Activated CD4-positive, alpha-beta memory T cell treated with anti-CD3 and anti-CD28 coated beads for 36 hours (primary cell): ENCODE measurements at regions not wholly inside any gene's neighbourhood (a gene's known extent, or its start where the extent isn't known, plus 50 kb on each side); places are given as distances from the start of the nearest gene placed in this dataset.
"Not testable (repeated sequence)": the region's sequence is repeated elsewhere in the genome, so short reads cannot be mapped to it uniquely, and the experiment has no call there.

Experiments
- CTCF ChIA-PET: fragments of 350-600 bp; sonication (Branson Sonifier 250); formaldehyde crosslinking; loops from one replicate; lab custom pipeline; 2021; ENCODE audit warnings: antibody characterized with exemption, inconsistent platforms; lab: Charles Lee
- POLR2A ChIA-PET: fragments of 350-600 bp; sonication (Branson Sonifier 250); formaldehyde crosslinking; loops from one replicate; lab custom pipeline; 2021; ENCODE audit warnings: antibody characterized with exemption; lab: Charles Lee
- DNase-seq: peaks from one replicate; pipeline ENCODE4 v3.0.0-alpha.2; 2020
- H3K27ac Mint-ChIP-seq: one replicate; pipeline ENCODE4 v1.8.0; 2021; ENCODE audit warnings: mixed read lengths
- H3K27me3 Mint-ChIP-seq: one replicate; pipeline ENCODE4 v1.8.0; 2021; ENCODE audit warnings: mixed read lengths
- H3K36me3 Mint-ChIP-seq: one replicate; pipeline ENCODE4 v1.8.0; 2021; ENCODE audit warnings: mixed read lengths
- H3K4me1 Mint-ChIP-seq: one replicate; pipeline ENCODE4 v1.8.0; 2021; ENCODE audit warnings: low read depth, mixed read lengths
- H3K4me3 Mint-ChIP-seq: one replicate; pipeline ENCODE4 v1.8.0; 2021; ENCODE audit warnings: mild to moderate bottlenecking, mixed read lengths
- H3K9me3 Mint-ChIP-seq: one replicate; pipeline ENCODE4 v1.8.0; 2021; ENCODE audit warnings: mixed read lengths
- intact Hi-C: fragments of 100-400 bp; cut with micrococcal nuclease; formaldehyde crosslinking; loops from one replicate; pipeline ENCODE4 v1.15.1; 2023

GRCh38 chr17:20727201-20727600 lies 147.7 kb downstream of the CDRT15L2 start:
- H3K4me3 Mint-ChIP-seq, H3K27ac Mint-ChIP-seq, POLR2A ChIA-PET, intact Hi-C loops, H3K9me3 Mint-ChIP-seq, H3K36me3 Mint-ChIP-seq, CTCF ChIA-PET, DNase-seq, H3K4me1 Mint-ChIP-seq: not testable (repeated sequence)
- H3K27me3 Mint-ChIP-seq: peaks cover 11% of the 10 kb centered on the region

- intact Hi-C loops: no loop called here
- Mint-ChIP-seq H3K27ac (no peak overlapping the region), H3K4me1 (no peaks in the 10 kb centered on the region), H3K27me3 (peaks cover 11% of the 10 kb centered on the region), H3K9me3 (no peaks in the 10 kb centered on the region), H3K4me3 (no peak overlapping the region), H3K36me3 (no peaks in the 10 kb centered on the region)
- POLR2A ChIA-PET: no interaction called here
- no peak for DNase-seq
- CTCF ChIA-PET: no interaction called here
Observed at GRCh38 chr17:20728181-20728580, 148.7 kb downstream of the CDRT15L2 start.

- H3K9me3 Mint-ChIP-seq, intact Hi-C loops, H3K36me3 Mint-ChIP-seq, DNase-seq, H3K4me3 Mint-ChIP-seq, CTCF ChIA-PET, H3K4me1 Mint-ChIP-seq, H3K27ac Mint-ChIP-seq, POLR2A ChIA-PET: not testable (repeated sequence)
- peaks cover 16% of the 10 kb centered on the region for H3K27me3 Mint-ChIP-seq
Observed at GRCh38 chr17:20731131-20731530, 151.6 kb downstream of the CDRT15L2 start.

GRCh38 chr17:20733923-20734322 lies 154.4 kb downstream of the CDRT15L2 start:
- intact Hi-C loops: no loop called here
- ChIA-PET CTCF (no interaction called here), POLR2A (no interaction called here)
- Mint-ChIP-seq H3K4me3 (no peak overlapping the region), H3K27ac (no peak overlapping the region), H3K9me3 (no peaks in the 10 kb centered on the region), H3K27me3 (peaks cover 13% of the 10 kb centered on the region), H3K36me3 (no peaks in the 10 kb centered on the region), H3K4me1 (no peaks in the 10 kb centered on the region)
- DNase-seq: no peak

GRCh38 chr17:20735796-20736195 lies 156.3 kb downstream of the CDRT15L2 start:
- intact Hi-C loops: no loop called here

GRCh38 chr17:20737636-20738035 lies 158.1 kb downstream of the CDRT15L2 start:
- POLR2A ChIA-PET, H3K9me3 Mint-ChIP-seq, intact Hi-C loops: not testable (repeated sequence)

More at GRCh38 chr17:20735796-20736195, 156.3 kb downstream of the CDRT15L2 start:
- ChIA-PET CTCF (no interaction called here), POLR2A (no interaction called here)
- Mint-ChIP-seq H3K4me3 (no peak overlapping the region), H3K9me3 (no peaks in the 10 kb centered on the region), H3K27me3 (peaks cover 13% of the 10 kb centered on the region), H3K36me3 (no peaks in the 10 kb centered on the region), H3K4me1 (no peaks in the 10 kb centered on the region), H3K27ac (no peak overlapping the region)
- DNase-seq: no peak

DNA sequence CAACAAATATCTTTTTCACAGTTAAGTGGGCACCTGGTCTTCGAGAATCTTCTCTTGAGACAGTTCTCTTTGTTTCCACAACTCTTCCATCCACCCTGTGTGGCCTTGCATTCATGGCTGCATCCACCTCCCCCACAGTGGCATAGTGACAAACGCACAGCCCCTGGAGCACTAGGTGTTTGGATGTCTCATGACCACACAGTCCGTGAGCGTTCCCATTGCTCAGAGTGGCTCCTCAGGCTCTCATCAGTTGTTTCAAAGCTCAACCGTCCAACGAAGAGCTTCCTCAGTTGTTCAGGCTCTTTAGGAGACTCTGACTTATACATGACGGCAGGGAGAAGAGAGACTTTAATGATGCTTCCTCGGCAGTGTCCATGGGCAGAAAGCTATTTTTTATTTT lies 191.6 kb downstream of the CDRT15L2 start:
- CTCF ChIA-PET: no interaction called here
- peaks cover 8% of the 10 kb centered on the region for H3K27me3 Mint-ChIP-seq
- intact Hi-C loops: no loop called here
- DNase-seq: no peak
- H3K4me3 Mint-ChIP-seq: no peak overlapping the region
- no peaks in the 10 kb centered on the region for H3K36me3 Mint-ChIP-seq
- H3K27ac Mint-ChIP-seq: no peak overlapping the region
- no peaks in the 10 kb centered on the region for H3K9me3 Mint-ChIP-seq
- no peaks in the 10 kb centered on the region for H3K4me1 Mint-ChIP-seq
- POLR2A ChIA-PET: no interaction called here

More at GRCh38 chr17:20737636-20738035, 158.1 kb downstream of the CDRT15L2 start:
- DNase-seq, CTCF ChIA-PET, H3K4me1 Mint-ChIP-seq, H3K36me3 Mint-ChIP-seq, H3K27ac Mint-ChIP-seq, H3K4me3 Mint-ChIP-seq: not testable (repeated sequence)
- H3K27me3 Mint-ChIP-seq: peaks cover 17% of the 10 kb centered on the region

GRCh38 chr17:20774472-20775135 lies 195.1 kb downstream of the CDRT15L2 start:
- CTCF ChIA-PET: no interaction called here

DNA sequence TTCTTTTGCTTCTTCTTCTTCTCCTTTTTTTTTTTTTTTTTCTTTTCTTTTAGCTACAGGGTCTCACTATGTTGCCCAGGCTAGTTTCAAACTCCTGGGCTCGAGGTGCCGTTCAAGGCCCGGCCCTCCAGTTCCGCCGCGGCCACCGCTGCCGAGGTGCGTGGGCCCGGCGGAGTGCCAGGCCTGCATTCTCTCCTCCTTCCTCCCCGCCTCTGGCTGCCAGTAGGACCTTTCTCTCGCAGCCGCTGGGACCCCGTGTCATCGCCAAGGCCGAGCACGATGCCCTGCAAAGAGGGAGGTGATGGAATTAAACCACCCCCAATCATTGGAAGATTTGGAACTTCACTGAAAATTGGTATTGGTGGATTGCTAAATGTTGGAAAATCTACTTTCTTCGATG lies 195.8 kb downstream of the CDRT15L2 start:
- H3K36me3 Mint-ChIP-seq: no peaks in the 10 kb centered on the region
- no peaks in the 10 kb centered on the region for H3K4me1 Mint-ChIP-seq
- no peak for DNase-seq
- no peak overlapping the region for H3K4me3 Mint-ChIP-seq
- no peaks in the 10 kb centered on the region for H3K9me3 Mint-ChIP-seq
- H3K27me3 Mint-ChIP-seq: peaks cover 6% of the 10 kb centered on the region
- intact Hi-C loops: no loop called here
- H3K27ac Mint-ChIP-seq: no peak overlapping the region
- CTCF ChIA-PET: no interaction called here
- POLR2A ChIA-PET: no interaction called here

More at GRCh38 chr17:20774472-20775135, 195.1 kb downstream of the CDRT15L2 start:
- Mint-ChIP-seq H3K36me3 (no peaks in the 10 kb centered on the region), H3K27ac (no peak overlapping the region), H3K27me3 (peaks cover 6% of the 10 kb centered on the region), H3K4me3 (no peak overlapping the region), H3K4me1 (no peaks in the 10 kb centered on the region), H3K9me3 (no peaks in the 10 kb centered on the region)
- DNase-seq: no peak
- POLR2A ChIA-PET: no interaction called here
- intact Hi-C loops: no loop called here

DNA sequence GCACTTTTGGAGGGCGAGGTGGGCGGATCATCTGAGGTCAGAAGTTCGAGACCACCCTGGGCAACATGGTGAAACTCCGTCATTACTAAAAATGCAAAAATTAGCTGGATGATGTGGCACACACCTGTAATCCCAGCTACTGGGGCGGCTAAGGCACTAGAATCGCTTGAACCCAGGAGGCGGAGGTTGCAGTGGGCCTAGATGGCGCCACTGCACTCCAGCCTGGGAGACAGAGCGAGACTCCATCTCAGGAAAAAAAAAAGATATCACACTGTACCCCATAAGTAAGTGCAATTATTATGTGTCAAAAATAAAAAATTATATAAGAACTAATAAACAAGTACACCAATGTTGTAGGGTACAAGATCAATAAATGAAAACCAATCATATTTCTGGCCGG lies 200.0 kb downstream of the CDRT15L2 start:
- intact Hi-C loops: no loop called here
- no peak for DNase-seq
- ChIA-PET CTCF (no interaction called here), POLR2A (no interaction called here)
- Mint-ChIP-seq H3K9me3 (no peaks in the 10 kb centered on the region), H3K27me3 (no peaks in the 10 kb centered on the region), H3K36me3 (no peaks in the 10 kb centered on the region), H3K4me1 (no peaks in the 10 kb centered on the region), H3K27ac (no peak overlapping the region), H3K4me3 (no peak overlapping the region)

DNA sequence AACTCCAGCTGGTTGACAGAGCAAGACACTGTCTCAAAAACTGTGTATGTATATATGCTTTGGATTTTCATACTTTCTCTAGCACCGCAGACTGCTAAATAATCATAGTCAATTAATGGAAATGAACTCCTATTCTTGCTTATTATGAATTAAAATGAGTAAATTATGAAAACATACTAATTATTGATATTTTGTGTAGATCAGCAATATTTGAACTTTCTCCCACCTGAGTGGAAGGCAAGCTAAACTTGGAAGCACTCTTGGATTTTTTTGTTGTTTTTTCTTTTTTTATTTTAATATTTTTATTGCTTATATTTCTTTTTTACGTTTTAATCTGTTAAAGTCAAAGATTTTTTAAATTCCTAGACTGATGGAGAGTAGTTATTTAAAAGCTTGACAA lies 201.7 kb downstream of the CDRT15L2 start:
- no peak overlapping the region for H3K4me3 Mint-ChIP-seq
- no peaks in the 10 kb centered on the region for H3K9me3 Mint-ChIP-seq
- intact Hi-C loops: no loop called here
- ChIA-PET CTCF (no interaction called here), POLR2A (no interaction called here)
- H3K27ac Mint-ChIP-seq: no peak overlapping the region
- peaks cover 7% of the 10 kb centered on the region for H3K27me3 Mint-ChIP-seq
- DNase-seq: no peak
- no peaks in the 10 kb centered on the region for H3K4me1 Mint-ChIP-seq
- H3K36me3 Mint-ChIP-seq: no peaks in the 10 kb centered on the region

DNA sequence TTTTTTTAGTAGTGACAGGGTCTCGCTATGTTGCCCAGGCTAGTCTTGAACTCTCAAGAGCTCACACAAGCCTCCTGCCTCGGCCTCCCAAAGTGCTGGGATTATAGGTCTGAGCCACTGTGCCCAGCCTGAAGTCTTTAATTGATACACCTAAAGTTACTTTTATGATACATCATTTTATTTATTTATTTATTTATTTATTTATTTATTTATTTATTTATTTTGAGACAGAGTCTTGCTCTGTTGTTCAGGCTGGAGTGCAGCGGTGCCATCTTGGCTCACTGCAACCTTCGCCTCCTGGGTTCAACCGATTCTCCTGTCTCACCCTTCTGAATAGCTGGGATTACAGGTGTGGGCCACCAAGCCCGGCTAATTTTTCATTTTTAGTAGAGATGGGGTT lies 202.3 kb downstream of the CDRT15L2 start:
- CTCF ChIA-PET, intact Hi-C loops, H3K9me3 Mint-ChIP-seq, H3K36me3 Mint-ChIP-seq, POLR2A ChIA-PET, H3K4me3 Mint-ChIP-seq, H3K27ac Mint-ChIP-seq, H3K4me1 Mint-ChIP-seq, DNase-seq, H3K27me3 Mint-ChIP-seq: not testable (repeated sequence)

GRCh38 chr17:20783091-20783490 lies 203.6 kb downstream of the CDRT15L2 start:
- no peak overlapping the region for H3K4me3 Mint-ChIP-seq
- H3K27ac Mint-ChIP-seq: no peak overlapping the region
- no peak for DNase-seq
- no peaks in the 10 kb centered on the region for H3K9me3 Mint-ChIP-seq
- peaks cover 8% of the 10 kb centered on the region for H3K27me3 Mint-ChIP-seq
- no peaks in the 10 kb centered on the region for H3K36me3 Mint-ChIP-seq
- POLR2A ChIA-PET: no interaction called here
- no peaks in the 10 kb centered on the region for H3K4me1 Mint-ChIP-seq
- CTCF ChIA-PET: no interaction called here
- intact Hi-C loops: no loop called here
